Ishikawa (cell line): ENCODE measurements at regions not wholly inside any gene's neighbourhood (a gene's known extent, or its start where the extent isn't known, plus 50 kb on each side); places are given as distances from the start of the nearest gene placed in this dataset.

Experiments used
- CEBPB ChIP-seq: IDR thresholded peaks from 2 replicates; pipeline ENCODE4 v1.6.1; 2012
- CREB1 ChIP-seq: IDR thresholded peaks from 2 replicates; pipeline ENCODE4 v1.6.1; 2012; ENCODE audit warnings: low read depth
- EGR1 ChIP-seq: IDR thresholded peaks from 2 replicates; pipeline ENCODE4 v1.6.1; 2012
- EP300 ChIP-seq: IDR thresholded peaks from 2 replicates; pipeline ENCODE4 v1.6.1; 2012; ENCODE audit warnings: borderline replicate concordance
- FOXM1 ChIP-seq: IDR thresholded peaks from 2 replicates; pipeline ENCODE4 v1.6.1; 2012; ENCODE audit warnings: low read depth, borderline replicate concordance
- MAX ChIP-seq: IDR thresholded peaks from 2 replicates; pipeline ENCODE4 v1.6.1; 2012
- NFIC ChIP-seq: IDR thresholded peaks from 2 replicates; pipeline ENCODE4 v1.6.1; 2012
- REST ChIP-seq: IDR thresholded peaks from 2 replicates; pipeline ENCODE4 v1.6.1; 2012; ENCODE audit warnings: low read depth, mild to moderate bottlenecking
- TAF1 ChIP-seq: IDR thresholded peaks from 2 replicates; pipeline ENCODE4 v1.6.1; 2012; ENCODE audit warnings: low read depth, mild to moderate bottlenecking
- USF1 ChIP-seq: IDR thresholded peaks from 2 replicates; pipeline ENCODE4 v1.6.1; 2012
- YY1 ChIP-seq: IDR thresholded peaks from 2 replicates; pipeline ENCODE4 v1.6.1; 2012; ENCODE audit warnings: low read depth

GRCh38 chr6:138563231-138563630 is 63.9 kb upstream of the NHSL1 start:
- TF ChIP-seq YY1 (no peak), EGR1 (no peak), NFIC (no peak), USF1 (no peak), CEBPB (no peak), REST (no peak), TAF1 (no peak), MAX (no peak), FOXM1 (no peak), CREB1 (no peak), EP300 (no peak)
